Right lobe of liver (tissue), 6 donors: ENCODE measurements at regions not wholly inside any gene's neighbourhood (a gene's known extent, or its start where the extent isn't known, plus 50 kb on each side); places are given as distances from the start of the nearest gene placed in this dataset.

Experiments used
- ATAC-seq, 4 donors: fragments of 200-7000 bp; cut with Tn5 transposase; one replicate each; pipeline ENCODE4 v1.9.1; 2020; ENCODE audit warnings: mild to moderate bottlenecking in 4 of 4, moderate library complexity in 4 of 4
- DNase-seq, 3 donors: peaks; one replicate each; pipeline ENCODE4 v3.0.0-alpha.2; 2020
- H3K27ac ChIP-seq, 3 donors: fragments of 200-600 bp; one replicate each; pipeline ENCODE4 v1.8.0; 2022
- H3K27me3 ChIP-seq, 2 donors: fragments of 200-600 bp; one replicate each; pipeline ENCODE4 v1.8.0; 2022
- H3K36me3 ChIP-seq, 4 donors: fragments of 200-600 bp; sonication (generic) in 1 of 4; one replicate each; pipeline versions ENCODE4 v1.5.1 to v1.8.0; 2017 to 2022; ENCODE audit warnings: control low read depth in 1 of 4
- H3K4me1 ChIP-seq, 4 donors: fragments of 200-600 bp; sonication (generic) in 1 of 4; one replicate each; pipeline versions ENCODE4 v1.5.1 to v1.8.0; 2017 to 2022; ENCODE audit warnings: control low read depth in 1 of 4
- H3K4me3 ChIP-seq, 3 donors: fragments of 200-600 bp; one replicate each; pipeline ENCODE4 v1.8.0; 2022
- H3K9me3 ChIP-seq, 4 donors: fragments of 200-600 bp; sonication (generic) in 1 of 4; one replicate each; pipeline versions ENCODE4 v1.5.1 to v1.8.0; 2017 to 2022; ENCODE audit warnings: control low read depth in 1 of 4
- POLR2A ChIP-seq: fragments of 450-650 bp; IDR thresholded peaks from one replicate; pipeline ENCODE4 v1.6.1; 2017; ENCODE audit warnings: antibody characterized with exemption, mild to moderate bottlenecking
- WGBS: methylation state at CpG from one replicate; pipeline ENCODE4 v1.1.6; 2018; ENCODE audit warnings: low coverage, low lambda C conversion rate; ENCODE audit not compliant: insufficient coverage; ENCODE audit errors: missing lambda C conversion rate; 5-methylcytosine and 5-hydroxymethylcytosine counted together
- intact Hi-C, 2 donors: fragments of 100-400 bp; cut with DNase I; formaldehyde crosslinking; loops; one replicate each; pipeline versions ENCODE4 v1.11.2 to v1.14.1; 2022
- TF ChIP-seq, protein P1 (sequence below), 4 donors: fragments of 200-600 bp in 3 of 4; fragments of 450-650 bp in 1 of 4; IDR thresholded peaks; one replicate each; pipeline versions ENCODE4 v1.5.1 to v1.8.0; 2016 to 2022; ENCODE audit warnings: antibody characterized with exemption in 4 of 4, mild to moderate bottlenecking in 2 of 4
- donor health status: DM: no; HTN: yes; CAD: no.
- donor health status: DM: no; HTN: no; CAD: no.
- donor health status: DM: no; HTN: no; CAD: no.
- donor health status: DM: no; HTN: yes; CAD: no.
- donor health status: DM: no; HTN: yes; CAD: no.

DNA sequence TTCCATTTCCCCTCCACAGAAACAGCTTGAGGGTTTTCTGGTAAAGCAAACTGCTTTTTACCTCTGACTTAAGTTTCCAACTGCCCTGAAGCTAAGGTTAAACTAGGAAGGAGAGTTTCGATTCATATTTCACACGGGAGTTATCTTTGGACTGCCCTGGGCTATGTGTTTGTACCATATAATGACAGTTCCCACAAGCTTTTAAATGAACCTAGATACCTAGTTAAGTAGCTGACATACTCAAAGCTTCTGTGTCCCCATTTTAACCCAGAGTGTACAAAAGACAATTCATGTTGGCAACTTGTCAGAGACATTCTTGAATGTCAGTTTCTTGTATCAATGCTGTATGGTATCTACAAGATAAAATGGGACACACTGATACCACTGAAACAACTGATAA is 1296.6 kb upstream of the IGFBP7 start:
- no peak for TF ChIP-seq POLR2A
- TF ChIP-seq, protein P1, sequence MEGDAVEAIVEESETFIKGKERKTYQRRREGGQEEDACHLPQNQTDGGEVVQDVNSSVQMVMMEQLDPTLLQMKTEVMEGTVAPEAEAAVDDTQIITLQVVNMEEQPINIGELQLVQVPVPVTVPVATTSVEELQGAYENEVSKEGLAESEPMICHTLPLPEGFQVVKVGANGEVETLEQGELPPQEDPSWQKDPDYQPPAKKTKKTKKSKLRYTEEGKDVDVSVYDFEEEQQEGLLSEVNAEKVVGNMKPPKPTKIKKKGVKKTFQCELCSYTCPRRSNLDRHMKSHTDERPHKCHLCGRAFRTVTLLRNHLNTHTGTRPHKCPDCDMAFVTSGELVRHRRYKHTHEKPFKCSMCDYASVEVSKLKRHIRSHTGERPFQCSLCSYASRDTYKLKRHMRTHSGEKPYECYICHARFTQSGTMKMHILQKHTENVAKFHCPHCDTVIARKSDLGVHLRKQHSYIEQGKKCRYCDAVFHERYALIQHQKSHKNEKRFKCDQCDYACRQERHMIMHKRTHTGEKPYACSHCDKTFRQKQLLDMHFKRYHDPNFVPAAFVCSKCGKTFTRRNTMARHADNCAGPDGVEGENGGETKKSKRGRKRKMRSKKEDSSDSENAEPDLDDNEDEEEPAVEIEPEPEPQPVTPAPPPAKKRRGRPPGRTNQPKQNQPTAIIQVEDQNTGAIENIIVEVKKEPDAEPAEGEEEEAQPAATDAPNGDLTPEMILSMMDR (IDR thresholded peaks at IDR 0.05): no peak
- Histone ChIP-seq H3K9me3 (no peaks in the 10 kb centered on the region), H3K36me3 (no peaks in the 10 kb centered on the region), H3K27me3 (no peaks in the 10 kb centered on the region), H3K4me1 (no peaks in the 10 kb centered on the region), H3K4me3 (no peak overlapping the region), H3K27ac (no peak overlapping the region)
- intact Hi-C loops: no loop called here
- no peak for DNase-seq
- 27% methylated on average over 2 of the region's 2 CpGs for WGBS
- ATAC-seq: no peak

GRCh38 chr4:58368221-58368620 is 1258.0 kb upstream of the IGFBP7 start:
- H3K4me3 ChIP-seq: no peak overlapping the region
- intact Hi-C loops: no loop called here
- no peaks in the 10 kb centered on the region for H3K36me3 ChIP-seq
- H3K9me3 ChIP-seq: no peaks in the 10 kb centered on the region
- H3K4me1 ChIP-seq: no peaks in the 10 kb centered on the region
- no peak for ATAC-seq
- H3K27me3 ChIP-seq: no peaks in the 10 kb centered on the region
- no peak overlapping the region for H3K27ac ChIP-seq
- no peak for TF ChIP-seq POLR2A
- TF ChIP-seq, protein P1 (IDR thresholded peaks at IDR 0.05): no peak
- DNase-seq: no peak

DNA sequence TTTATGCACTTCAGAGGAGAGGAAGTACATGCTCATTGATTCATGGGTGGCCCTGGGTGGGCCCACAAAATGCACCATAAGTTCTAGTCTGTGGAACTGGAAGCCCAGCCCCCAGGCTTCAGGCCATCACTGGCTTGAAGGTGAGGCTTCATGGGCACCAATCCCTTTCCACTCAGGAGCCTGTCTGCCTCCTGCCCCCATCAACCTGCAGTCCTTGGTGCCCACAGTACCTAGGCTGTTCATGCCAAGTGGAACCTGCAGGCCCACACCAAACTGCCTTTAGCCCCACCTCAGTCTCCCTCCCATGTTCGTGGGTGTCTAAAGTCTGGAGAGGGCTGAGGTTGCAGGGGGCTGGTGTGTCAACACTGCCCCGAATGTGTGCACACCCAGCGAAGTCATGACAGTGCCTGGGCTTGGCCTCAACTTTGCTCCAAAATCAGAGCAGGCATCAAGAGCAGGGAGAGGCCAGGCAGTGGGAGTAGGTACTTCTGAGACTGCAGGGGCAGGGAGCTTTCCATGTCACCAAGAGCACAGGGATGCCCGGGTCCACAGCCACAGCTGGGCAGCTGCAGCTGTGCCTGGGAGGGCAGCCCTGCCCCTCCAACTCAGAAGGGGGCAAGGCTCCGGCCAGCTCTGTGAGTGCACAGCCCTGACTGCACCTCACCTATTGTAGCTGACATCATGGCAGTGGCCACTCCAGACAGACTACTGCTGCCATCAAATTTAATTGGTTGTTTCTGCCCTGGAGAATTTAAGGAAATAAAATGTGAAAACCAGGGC is 1250.4 kb upstream of the IGFBP7 start:
- intact Hi-C loops: no loop called here
- Histone ChIP-seq H3K27me3 (no peaks in the 10 kb centered on the region), H3K27ac (no peak overlapping the region), H3K9me3 (no peaks in the 10 kb centered on the region), H3K36me3 (no peaks in the 10 kb centered on the region), H3K4me3 (no peak overlapping the region), H3K4me1 (no peaks in the 10 kb centered on the region)
- no peak for TF ChIP-seq POLR2A
- TF ChIP-seq, protein P1 (IDR thresholded peaks at IDR 0.05): no peak
- no CpG with 5 or more reads among the region's 5 CpGs for WGBS
- peak in 1 of 3 donors; percentile 22 for DNase-seq
- peak in 2 of 4 donors; percentile 16 to 17 for ATAC-seq

- H3K4me1 ChIP-seq: no peaks in the 10 kb centered on the region
- H3K36me3 ChIP-seq: no peaks in the 10 kb centered on the region
- no peaks in the 10 kb centered on the region for H3K9me3 ChIP-seq
- H3K4me3 ChIP-seq: no peak overlapping the region
- WGBS: 29% methylated on average over 1 of the region's 3 CpGs
- DNase-seq: no peak
- no peak overlapping the region for H3K27ac ChIP-seq
- TF ChIP-seq, protein P1 (IDR thresholded peaks at IDR 0.05): no peak
- no peak for TF ChIP-seq POLR2A
- no peak for ATAC-seq
- no peaks in the 10 kb centered on the region for H3K27me3 ChIP-seq
- intact Hi-C loops: no loop called here
These were observed 1249.4 kb upstream of the IGFBP7 start for GRCh38 chr4:58359590-58359989.

DNA sequence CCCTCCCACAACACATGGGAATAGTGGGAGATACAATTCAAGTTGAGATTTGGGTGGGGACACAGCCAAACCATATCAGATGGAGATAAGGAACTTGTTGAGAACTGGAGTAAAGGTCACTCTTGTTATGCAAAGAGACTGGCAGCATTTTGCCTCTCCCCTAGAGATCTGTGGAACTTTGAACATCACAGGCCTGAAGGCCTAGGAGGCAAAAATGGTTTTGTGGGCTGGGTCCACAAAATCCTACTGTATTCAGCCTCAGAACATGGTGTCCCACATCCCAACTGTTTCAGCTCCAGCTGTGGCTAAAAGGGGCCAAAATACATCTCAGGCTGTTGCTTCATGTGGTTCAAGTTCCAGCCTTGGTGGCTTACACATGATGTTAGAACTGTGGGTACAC is 1247.8 kb upstream of the IGFBP7 start:
- Histone ChIP-seq H3K4me3 (no peak overlapping the region), H3K9me3 (no peaks in the 10 kb centered on the region), H3K4me1 (no peaks in the 10 kb centered on the region), H3K36me3 (no peaks in the 10 kb centered on the region), H3K27me3 (no peaks in the 10 kb centered on the region), H3K27ac (no peak overlapping the region)
- DNase-seq (no peak), ATAC-seq (no peak)
- TF ChIP-seq, protein P1 (IDR thresholded peaks at IDR 0.05): no peak
- no peak for TF ChIP-seq POLR2A
- intact Hi-C loops: no loop called here
